Calu3 (cell line): ENCODE measurements at regions not wholly inside any gene's neighbourhood (a gene's known extent, or its start where the extent isn't known, plus 50 kb on each side); places are given as distances from the start of the nearest gene placed in this dataset.

Experiments used
- BruUV-seq: library from RNA; stranded (reverse); fragments of 400-500 nt; replicated peaks from 2 replicates; lab custom pipeline; 2021; lab: Mats Ljungman, UMichigan
- CTCF ChIA-PET: fragments of 300-600 bp; sonication (Branson Sonifier 250); formaldehyde crosslinking; loops from one replicate; lab custom pipeline; 2022; ENCODE audit warnings: antibody characterized with exemption; lab: Charles Lee
- DNase-seq: peaks from one replicate; pipeline ENCODE4 v3.0.0; 2022
- H3K27ac Mint-ChIP-seq: one replicate; pipeline ENCODE4 v1.8.0; 2022; ENCODE audit warnings: mixed read lengths; ENCODE audit not compliant: unreplicated experiment
- H3K27me3 Mint-ChIP-seq: one replicate; pipeline ENCODE4 v1.8.0; 2022; ENCODE audit warnings: mixed read lengths; ENCODE audit not compliant: unreplicated experiment
- H3K36me3 Mint-ChIP-seq: one replicate; pipeline ENCODE4 v1.8.0; 2022; ENCODE audit warnings: mild to moderate bottlenecking, moderate library complexity, mixed read lengths; ENCODE audit not compliant: insufficient read depth, unreplicated experiment
- H3K4me1 Mint-ChIP-seq: one replicate; pipeline ENCODE4 v1.8.0; 2022; ENCODE audit warnings: mild to moderate bottlenecking, low read depth, mixed read lengths; ENCODE audit not compliant: unreplicated experiment
- H3K4me3 Mint-ChIP-seq: one replicate; pipeline ENCODE4 v1.8.0; 2022; ENCODE audit warnings: mild to moderate bottlenecking, low read depth, moderate library complexity, mixed read lengths; ENCODE audit not compliant: unreplicated experiment
- H3K9me3 Mint-ChIP-seq: one replicate; pipeline ENCODE4 v1.8.0; 2022; ENCODE audit warnings: low read depth, mixed read lengths; ENCODE audit not compliant: unreplicated experiment
- CTCF ChIP-seq: fragments of 200-600 bp; IDR thresholded peaks from one replicate; pipeline ENCODE4 v1.8.0; 2022; ENCODE audit warnings: antibody characterized with exemption; ENCODE audit not compliant: unreplicated experiment
- intact Hi-C: fragments of 100-400 bp; cut with micrococcal nuclease; formaldehyde crosslinking; loops from one replicate; pipeline ENCODE4 v1.10.0; 2022; ENCODE audit not compliant: unreplicated experiment

GRCh38 chr22:47392729-47393128 is 630.3 kb downstream of the TBC1D22A start:
- intact Hi-C loops, result no loop called here
- no TSS peak for BruUV-seq
- TF ChIP-seq CTCF, result no peak
- H3K36me3 Mint-ChIP-seq, result no peaks in the 10 kb centered on the region
- CTCF ChIA-PET, result no interaction called here
- H3K9me3 Mint-ChIP-seq, result no peaks in the 10 kb centered on the region
- no peak for DNase-seq
- H3K4me3 Mint-ChIP-seq, result no peak overlapping the region
- no peak overlapping the region for H3K27ac Mint-ChIP-seq
- no peaks in the 10 kb centered on the region for H3K4me1 Mint-ChIP-seq
- no peaks in the 10 kb centered on the region for H3K27me3 Mint-ChIP-seq

- no peaks in the 10 kb centered on the region for H3K4me1 Mint-ChIP-seq
- H3K27me3 Mint-ChIP-seq, result peaks cover 4% of the 10 kb centered on the region
- no TSS peak for BruUV-seq
- H3K4me3 Mint-ChIP-seq, result no peak overlapping the region
- H3K9me3 Mint-ChIP-seq, result no peaks in the 10 kb centered on the region
- no peak for TF ChIP-seq CTCF
- H3K27ac Mint-ChIP-seq, result no peak overlapping the region
- intact Hi-C loops, result no loop called here
- no peak for DNase-seq
- H3K36me3 Mint-ChIP-seq, result no peaks in the 10 kb centered on the region
- CTCF ChIA-PET, result no interaction called here
Observed at GRCh38 chr22:47392054-47392347, 629.6 kb downstream of the TBC1D22A start.

GRCh38 chr22:47391169-47392053 is 629.0 kb downstream of the TBC1D22A start:
- CTCF ChIA-PET, result interaction anchor here (0.6 kb wide), 1 partner anchor 10 kb away, joined by 3 read pairs; no protein-coding TSS in a partner anchor

More at GRCh38 chr22:47391169-47392053, 629.0 kb downstream of the TBC1D22A start:
- peaks cover 9% of the 10 kb centered on the region for H3K27me3 Mint-ChIP-seq
- DNase-seq, result no peak
- BruUV-seq, result no TSS peak
- no peak overlapping the region for H3K4me3 Mint-ChIP-seq
- intact Hi-C loops, result no loop called here
- no peak for TF ChIP-seq CTCF
- no peaks in the 10 kb centered on the region for H3K36me3 Mint-ChIP-seq
- H3K27ac Mint-ChIP-seq, result no peak overlapping the region
- H3K4me1 Mint-ChIP-seq, result no peaks in the 10 kb centered on the region
- H3K9me3 Mint-ChIP-seq, result no peaks in the 10 kb centered on the region
